NCI-H146 treated with DMSO at 0.1 percent for 48 hours (cell line): ENCODE measurements at regions not wholly inside any gene's neighbourhood (a gene's known extent, or its start where the extent isn't known, plus 50 kb on each side); places are given as distances from the start of the nearest gene placed in this dataset.

Experiments used
- DNase-seq: peaks from one replicate; lab custom pipeline; 2025; ENCODE audit not compliant: unreplicated experiment; lab: John Stamatoyannopoulos, UW

DNA sequence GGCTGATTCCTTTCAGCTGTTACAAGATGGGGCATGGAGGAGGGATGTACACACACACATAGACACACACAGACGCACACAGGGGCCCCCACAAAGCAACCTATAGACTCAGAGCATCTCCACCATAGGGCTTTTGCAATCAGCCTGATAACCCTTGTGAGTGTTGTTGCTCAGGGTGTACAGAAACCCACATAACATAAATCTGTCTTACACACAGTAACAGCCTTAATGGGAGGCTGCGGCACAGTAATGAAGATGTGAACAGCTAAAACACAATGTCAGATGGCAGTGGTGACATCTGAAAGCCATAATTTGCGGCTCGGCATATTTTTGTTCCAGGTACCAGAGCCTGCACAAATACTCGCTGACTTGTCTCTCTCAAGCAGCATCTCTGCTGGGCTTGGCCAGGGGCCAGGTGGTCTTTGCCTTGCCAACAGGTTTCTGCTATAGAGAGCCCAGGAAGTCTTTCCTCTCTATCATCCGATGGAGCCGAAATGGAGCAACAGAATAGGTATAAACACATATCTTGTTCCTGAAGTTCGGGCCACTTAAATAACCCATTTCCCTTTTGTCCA lies 357.2 kb upstream of the GATB start:
- no peak for DNase-seq

DNA sequence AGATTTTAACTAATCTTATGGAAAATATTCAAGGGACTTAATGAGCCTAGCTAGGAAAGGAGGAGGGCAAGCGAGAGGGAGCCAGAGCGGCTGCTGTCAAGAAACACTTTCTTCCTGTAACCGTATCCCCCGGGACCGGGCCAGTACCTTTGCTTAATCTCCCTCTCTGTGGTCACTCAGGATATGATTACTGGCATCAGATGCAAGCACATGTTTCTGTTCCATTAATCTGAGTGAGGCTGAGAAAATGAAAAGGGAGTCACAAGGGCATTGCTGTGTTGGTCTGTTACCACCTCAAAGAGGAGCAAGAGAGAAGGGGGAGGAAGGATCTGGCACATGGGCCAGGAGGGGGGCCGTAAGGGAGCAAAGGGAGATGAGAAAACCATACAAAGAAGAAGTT lies 356.7 kb upstream of the GATB start:
- DNase-seq: no peak

DNA sequence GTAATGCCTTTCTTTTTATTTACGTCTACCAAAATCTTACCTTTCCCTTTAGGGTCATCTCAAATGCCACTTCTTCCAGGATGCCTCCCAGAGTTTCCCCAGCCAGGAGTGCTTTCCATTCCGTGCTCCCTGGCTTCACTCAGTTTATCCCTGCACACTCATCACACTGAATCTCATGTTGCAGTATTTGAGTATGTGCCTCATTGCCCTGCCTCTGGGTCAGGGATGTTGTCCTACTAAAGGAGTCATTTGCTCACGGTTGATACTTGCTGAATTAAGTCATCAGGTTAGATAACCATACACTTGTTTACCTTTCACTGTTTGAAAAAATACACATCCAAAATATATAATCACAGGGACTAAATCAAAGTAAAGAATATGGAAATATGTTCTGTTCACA lies 356.2 kb upstream of the GATB start:
- no peak for DNase-seq

DNA sequence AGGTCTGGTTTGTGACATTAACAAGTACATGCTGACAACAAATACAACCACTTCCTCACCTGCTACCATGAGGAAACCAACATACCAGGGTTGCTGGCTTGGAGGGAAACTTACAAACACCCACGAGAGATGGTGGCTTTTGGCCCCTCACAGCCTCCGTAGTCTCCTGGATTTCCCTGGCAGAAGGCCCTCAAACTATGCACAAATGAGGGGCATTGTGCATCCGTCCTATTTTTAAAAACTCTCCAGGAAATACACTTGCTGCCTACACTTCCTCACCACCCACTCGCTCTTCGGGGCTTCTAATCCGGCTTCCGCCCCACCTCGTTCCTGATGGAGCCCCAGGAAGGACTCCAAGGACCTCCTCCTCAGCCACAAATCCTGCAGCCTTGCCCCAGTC lies 355.0 kb upstream of the GATB start:
- DNase-seq: no peak

DNA sequence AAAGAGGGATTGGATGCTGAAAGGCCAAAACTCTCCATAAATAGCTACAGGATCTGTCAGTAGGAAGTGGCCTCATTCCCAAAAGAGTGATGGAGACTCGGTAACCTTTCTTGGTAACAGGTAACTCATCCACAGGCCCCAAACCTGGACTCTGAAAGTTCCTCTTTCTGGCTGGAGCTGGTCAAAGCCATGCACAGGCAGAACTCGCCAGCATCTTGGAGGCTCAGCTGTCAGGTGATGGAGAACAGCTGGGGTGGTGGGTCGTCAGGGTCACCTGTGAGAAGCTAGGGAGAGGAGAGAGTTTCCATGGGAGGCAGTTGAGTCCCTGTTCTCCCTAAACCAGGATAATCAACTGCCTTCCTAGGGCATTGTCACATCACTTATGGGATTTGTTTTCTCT lies 354.3 kb upstream of the GATB start:
- no peak for DNase-seq

DNA sequence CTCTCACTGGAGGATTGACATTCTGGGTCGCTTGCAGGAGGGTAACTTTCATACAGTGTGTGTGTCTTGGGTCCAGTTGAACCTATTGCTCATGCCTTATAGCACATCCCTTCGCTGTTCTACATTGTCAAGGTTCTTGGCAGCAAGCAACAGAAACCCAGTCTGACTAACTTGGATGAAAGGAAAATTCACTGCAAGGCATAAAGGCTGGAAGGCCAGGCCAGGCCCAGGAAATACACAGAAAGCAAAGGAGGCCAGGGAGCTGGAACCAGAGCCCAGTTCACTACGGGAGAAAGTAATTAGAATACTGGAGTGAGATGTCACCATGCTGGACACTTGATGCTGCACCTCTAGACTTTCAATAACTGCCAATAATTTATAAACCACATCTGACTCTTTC lies 353.8 kb upstream of the GATB start:
- no peak for DNase-seq

DNA sequence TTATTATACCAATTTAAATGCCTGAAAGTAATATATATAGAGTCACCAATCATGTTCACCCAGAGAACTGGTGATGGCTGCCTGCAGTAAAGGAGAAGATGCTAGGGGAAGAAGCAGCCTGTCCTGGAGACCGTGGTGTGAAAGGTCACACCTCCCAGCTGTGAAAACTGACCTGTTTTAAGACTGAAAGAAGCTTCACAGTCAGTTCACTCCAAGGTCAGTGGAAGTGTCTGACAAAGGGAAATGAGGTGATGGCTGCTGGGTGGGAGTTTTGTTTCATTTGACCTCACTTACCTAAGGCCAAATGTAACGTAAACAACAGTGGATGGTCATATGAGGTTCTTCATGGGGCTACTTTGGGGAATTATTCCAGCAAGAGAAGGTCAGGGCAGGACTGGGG lies 352.1 kb upstream of the GATB start:
- DNase-seq: no peak

DNA sequence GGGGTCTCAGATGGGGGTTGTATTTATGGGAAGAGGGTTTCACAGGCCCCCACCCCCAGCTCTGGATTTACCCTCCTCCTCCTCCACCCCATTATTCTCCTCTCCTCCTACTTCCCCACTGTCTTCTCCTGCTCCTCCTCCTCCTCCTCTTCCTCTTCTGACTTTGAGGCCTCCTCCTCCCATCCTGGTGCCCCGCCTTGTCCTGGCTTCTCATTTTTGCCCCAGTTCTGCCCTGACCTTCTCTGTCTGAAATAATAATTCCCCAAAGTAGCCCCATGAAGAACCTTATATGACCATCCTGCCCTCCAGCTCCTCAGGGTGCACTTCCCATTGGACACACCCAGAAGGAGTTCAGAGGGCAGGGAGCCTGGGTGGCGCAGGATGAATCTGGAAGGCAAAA lies 351.4 kb upstream of the GATB start:
- no peak for DNase-seq

DNA sequence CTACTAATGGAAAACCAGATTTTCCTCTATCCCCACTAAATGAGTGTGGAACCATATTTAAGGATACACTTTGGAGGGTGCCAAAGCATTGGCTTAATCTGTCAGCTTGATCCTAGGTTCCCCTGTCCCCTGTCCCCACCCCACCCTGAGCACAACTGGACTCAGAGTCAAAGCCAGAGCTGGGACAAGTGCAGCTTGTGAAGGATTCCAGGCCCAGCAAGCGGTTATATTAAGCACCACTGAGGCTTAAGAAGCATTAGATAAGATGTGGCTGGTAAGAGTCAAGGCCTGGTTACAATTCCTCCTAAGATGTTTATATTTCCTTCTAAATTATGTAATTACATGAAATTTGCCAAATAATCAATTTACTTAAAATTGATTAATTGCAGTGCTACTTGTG lies 350.0 kb upstream of the GATB start:
- DNase-seq: no peak

DNA sequence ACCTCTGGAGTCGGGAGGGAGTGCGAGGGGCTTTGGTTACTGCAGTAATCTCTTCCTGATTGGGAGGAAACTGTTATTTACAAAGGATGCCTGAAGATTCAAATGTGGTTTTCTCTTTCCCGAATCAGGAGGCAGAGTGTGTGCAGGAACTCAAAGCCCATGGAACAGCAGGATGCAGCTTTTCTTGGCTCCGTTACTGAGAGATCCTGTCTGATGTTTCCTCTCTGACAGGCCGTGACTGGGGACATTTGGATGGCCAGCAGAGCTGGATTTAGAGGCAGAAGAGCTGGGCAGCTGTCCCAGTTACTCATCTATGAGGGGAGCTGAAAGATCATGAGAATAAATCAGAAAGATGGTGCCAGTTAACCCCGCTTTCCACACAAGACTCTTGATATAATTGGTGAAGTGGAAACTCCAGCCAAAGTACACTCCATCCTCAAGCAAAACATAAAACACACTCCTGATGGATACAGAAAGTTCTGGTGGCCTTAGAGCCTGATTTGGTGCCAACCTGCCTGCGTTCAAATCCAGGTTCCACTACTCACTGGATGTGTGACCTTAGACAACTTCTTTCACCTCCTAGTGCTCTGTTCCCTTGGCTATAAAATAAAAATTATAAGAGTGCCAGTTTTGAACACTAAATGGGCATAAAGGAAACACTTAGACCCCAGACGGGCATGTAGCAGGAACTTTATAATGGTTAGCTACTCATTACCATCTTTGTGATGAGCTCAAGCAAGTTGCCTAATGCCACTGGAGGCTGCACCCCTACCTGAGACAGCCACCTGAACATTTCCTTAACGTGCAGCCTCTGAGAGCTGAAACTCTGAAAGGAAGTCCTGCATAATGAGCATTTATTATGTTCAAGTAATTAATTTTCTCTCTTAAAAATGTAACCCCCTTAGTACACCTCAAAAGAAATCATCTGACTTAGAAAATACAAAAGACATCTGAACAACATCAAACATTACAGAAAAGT lies 349.0 kb upstream of the GATB start:
- no peak for DNase-seq

DNA sequence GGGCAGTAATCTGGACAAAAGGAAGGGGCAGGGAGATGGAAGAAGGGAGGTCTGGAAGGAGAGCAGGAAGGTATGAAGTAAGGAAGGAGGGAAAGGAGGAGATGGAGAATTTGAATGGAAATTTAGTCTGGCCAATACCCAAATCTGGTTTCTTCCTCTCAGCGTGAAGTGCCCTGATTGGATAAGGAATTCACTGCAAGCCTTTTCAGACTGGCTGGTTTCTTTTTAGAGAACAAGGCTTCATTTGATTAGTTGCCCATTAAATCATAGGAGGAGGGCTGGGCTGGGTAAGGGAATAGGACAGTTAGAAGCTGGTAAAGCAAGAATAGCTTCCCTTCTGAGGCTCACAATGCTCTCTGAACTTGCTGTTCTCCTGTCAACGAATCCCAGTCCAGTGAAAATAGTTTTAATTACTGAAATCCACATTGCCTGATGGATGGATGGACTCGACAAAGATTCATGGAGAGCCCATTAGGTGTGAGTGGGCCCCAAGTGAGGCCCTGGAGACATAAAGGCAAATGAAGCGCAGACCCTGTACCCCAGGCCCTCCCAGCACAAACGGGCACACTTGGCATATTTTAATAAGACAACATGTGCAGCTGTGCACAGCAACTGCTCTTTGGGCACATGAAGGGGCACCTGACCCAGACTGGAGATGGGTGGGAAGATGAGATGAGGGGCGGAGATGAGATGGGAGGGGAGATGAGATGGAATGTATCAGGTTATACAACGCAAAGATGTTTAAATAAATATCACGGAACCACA lies 347.1 kb upstream of the GATB start:
- no peak for DNase-seq

DNA sequence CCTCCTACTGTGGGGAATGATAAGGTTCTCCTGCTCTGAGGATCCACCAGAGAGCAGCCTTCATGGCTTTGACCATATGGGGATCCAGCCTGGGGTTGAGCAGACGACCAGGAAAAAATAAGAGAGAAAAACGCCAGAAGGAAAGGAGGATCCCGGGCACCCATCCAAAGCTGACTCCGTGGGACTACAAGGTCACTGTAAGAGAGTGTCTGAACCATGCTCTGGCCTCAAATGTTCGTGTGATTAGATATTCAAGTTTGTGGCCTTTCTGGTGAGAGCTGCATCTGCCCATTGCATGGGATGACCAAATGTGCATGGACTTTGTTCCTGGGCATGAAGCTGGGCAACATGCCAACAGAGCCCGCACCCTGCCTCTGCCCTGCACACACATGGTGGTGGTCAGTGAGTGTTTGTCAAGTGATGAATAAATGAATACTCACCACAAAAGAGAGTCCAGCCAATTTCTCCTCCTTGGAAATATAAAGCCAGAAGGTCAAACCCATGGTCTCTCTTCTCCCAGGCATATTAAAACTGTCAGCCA lies 346.0 kb upstream of the GATB start:
- DNase-seq: no peak

DNA sequence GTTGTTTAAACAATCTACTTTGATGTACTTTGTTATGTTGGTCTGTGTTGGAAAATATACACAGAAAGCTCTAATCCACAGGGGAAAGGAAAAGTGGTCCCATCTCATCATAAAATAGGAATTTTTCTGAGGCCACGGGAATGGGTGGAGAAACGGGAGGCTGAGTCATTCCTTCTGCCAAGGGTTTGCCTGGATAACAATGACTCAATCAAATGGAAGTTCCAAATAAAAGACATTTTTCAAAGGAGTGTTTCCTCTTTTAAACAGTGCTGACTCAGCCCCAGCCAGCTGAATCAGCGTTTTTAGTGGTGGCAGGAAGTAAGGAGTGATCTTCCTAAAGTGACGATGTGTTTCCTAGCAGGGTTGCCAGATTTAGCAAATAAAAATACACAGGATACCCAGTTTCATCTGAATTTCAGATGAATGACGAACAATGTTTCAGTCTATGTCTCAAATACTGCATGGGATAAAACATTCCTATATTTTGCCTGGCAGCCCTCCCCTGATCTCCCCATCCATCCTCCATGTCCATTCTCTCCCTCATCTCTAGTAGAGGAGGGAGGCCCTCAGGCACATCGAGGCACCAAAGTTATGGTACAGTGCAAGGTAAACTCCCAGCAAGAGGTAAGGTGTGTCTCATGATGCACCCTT lies 345.4 kb upstream of the GATB start:
- DNase-seq: no peak

DNA sequence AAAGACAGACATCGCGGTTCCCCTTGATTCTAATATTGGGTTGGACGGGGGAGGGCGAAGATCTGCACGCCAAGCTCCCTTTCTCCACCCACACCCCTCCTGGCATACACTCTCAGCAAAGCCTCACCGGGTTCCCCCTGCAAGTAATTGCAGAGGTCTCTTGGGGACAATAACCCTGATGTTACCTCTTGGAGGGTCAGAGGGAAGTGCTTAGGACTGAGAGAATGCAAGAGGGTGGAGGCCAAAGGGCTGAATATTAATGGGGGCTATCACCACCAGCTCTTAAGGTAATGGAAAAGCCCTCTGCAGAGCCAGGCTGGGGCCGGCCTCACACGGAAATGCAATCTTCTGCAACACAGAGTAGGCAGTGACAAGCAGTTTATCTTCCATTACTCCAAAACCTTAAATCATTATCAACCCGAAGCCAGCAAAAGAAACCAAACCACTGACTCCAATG lies 344.1 kb upstream of the GATB start:
- no peak for DNase-seq

DNA sequence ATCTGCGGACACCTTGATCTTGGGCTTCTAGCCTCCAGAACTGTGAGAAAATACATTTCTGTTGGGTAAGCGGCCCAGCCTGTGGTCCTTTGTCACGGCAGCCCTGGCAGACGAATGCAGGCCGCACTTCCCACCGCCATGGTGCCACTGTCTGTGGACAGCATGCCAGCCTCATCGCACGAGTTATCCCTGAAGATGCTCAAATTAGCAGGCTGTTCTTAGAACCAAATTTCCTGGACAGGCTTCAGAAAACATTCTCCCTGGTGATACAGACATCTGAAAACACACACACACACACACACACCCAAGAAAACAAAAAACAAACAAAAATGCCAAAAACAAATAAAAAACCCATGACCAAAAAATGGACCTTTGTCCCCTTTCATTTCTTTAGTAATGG lies 343.5 kb upstream of the GATB start:
- no peak for DNase-seq

DNA sequence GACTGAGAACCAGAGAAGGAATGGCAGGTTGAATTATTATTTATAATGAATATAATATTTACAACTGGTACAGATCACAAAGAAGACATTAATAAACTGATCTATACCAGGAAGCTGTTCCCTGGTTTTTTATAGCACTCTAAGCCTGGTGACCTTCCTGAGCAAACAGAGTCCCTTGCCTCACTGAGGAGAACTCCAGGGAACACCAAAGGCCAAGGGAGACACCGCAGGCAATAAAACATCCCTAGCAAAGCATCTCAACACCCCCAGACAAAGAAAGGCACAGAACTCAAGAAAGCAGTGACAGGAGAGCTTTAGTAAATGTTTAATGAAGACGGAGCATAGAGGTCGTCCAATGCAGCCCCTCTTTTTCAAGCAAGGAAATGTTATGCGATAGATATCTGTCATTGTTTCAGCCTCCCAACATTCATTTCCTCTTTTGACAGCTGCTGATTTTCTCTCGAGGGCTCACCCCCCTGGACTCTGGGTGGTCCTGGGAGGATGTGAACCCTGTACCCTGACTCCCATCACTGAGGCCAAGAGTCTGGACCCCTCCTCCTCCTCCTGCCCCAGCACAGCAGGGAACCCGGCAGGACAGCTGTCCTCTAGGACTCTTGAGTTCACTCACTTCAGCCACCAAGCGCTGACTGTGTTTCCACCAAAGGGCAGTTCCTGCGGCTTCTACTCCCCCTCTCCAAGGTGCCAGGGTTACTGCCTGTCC lies 342.5 kb upstream of the GATB start:
- DNase-seq: no peak

DNA sequence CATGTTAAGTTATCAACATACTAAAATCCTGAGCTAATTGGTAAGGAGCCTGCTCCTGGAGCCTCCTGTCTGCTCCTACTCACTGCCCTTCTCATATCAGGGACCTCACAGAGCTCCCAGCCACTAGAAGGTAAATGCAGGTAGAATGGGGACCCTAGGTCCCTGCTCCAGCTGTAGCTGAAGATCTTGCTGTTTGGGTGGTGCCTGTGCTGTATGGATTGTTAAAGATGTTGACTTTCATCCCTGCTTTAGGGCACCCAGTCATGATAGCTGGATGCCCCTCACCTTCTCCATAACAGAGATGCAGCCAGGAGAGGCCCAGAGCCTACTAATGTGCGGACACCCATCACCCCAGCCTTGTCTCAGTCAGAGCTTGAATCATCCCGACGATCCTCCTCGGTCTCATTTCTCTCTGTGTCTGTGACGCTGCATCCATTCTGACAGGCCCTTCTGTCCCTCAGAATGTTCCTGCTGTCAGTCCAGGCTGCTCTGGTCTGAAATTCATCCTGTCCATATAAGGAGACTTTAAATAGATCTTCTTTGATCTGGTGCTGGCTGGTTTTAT lies 341.7 kb upstream of the GATB start:
- no peak for DNase-seq

DNA sequence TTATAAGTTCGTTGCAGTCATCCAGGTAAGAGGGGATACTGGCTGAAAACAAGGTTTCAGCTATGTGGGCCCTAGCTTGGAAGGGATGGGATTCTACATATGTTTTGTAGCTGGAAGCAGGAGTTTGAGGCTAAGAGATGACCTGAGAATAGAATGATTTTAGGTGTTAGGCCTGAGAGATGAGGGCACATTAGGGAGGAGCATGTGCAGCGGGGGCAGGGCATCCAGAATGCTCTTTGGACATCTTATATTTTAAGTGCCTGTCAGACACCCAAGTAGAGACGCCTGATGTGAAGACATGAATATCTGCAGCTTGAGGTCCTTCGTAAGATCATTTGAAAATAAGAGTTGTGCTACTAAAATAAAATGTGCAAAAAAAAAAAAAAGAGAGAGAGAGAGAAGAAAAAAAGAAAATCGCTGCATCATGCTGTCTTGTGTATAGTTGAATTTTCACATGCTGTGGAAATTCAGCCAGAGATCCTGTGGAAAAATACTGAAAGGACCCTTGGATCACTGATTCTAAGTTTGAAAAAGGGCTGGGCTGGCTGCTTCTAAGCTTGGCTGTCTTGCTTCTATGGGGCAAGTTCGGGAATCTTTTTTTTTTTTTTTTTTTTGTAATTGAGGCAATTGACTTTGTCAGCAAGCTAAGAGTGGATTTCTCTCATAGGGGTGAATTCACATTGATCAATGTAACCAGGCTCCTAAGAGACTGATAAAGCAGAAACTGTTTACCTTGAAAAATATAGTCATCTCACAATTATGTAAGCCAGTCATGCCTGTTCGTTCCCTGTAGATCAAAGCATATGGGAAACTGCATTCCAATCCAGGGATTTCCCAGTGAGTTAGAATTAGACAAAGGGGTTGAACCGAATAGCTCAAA lies 341.0 kb upstream of the GATB start:
- no peak for DNase-seq
